ENCODE measurements at regions not wholly inside any gene's neighbourhood (a gene's known extent, or its start where the extent isn't known, plus 50 kb on each side); places are given as distances from the start of the nearest gene placed in this dataset.

DNA sequence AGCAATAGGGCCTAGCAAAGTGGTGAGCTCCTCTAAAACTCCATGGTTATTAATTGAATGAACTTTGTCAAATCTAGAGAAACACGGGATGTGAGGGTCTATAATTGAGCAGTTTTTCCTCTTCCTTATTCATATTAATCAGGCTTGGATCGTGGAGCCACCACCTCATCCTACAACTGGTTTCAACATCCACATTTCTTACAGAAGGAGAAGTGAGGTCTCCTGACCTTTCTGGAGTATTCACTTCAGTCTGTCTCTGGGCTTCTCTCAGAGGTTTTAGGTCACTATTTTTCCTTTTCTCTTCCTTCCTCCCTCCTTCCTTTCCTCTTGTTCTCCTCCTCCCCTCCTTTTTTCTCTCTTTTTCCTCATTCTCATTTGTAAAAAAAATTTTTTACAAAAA, 177.3 kb upstream of the ACTBL2 start:
- TF ChIP-seq TAF1 (conservative IDR thresholded peaks at IDR 0.05) (no peak), RAD21 (IDR thresholded peaks at IDR 0.05) (no peak), SP1 (IDR thresholded peaks at IDR 0.05) (no peak), FOXA1 (IDR thresholded peaks at IDR 0.05) (no peak), JUND (IDR thresholded peaks at IDR 0.05) (no peak), YY1 (IDR thresholded peaks at IDR 0.05) (no peak)
- TF ChIP-seq, protein P1, sequence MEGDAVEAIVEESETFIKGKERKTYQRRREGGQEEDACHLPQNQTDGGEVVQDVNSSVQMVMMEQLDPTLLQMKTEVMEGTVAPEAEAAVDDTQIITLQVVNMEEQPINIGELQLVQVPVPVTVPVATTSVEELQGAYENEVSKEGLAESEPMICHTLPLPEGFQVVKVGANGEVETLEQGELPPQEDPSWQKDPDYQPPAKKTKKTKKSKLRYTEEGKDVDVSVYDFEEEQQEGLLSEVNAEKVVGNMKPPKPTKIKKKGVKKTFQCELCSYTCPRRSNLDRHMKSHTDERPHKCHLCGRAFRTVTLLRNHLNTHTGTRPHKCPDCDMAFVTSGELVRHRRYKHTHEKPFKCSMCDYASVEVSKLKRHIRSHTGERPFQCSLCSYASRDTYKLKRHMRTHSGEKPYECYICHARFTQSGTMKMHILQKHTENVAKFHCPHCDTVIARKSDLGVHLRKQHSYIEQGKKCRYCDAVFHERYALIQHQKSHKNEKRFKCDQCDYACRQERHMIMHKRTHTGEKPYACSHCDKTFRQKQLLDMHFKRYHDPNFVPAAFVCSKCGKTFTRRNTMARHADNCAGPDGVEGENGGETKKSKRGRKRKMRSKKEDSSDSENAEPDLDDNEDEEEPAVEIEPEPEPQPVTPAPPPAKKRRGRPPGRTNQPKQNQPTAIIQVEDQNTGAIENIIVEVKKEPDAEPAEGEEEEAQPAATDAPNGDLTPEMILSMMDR (IDR thresholded peaks at IDR 0.05; ENCODE audit: low read depth, low read length, missing input control), result no peak
- TF ChIP-seq, protein P2, sequence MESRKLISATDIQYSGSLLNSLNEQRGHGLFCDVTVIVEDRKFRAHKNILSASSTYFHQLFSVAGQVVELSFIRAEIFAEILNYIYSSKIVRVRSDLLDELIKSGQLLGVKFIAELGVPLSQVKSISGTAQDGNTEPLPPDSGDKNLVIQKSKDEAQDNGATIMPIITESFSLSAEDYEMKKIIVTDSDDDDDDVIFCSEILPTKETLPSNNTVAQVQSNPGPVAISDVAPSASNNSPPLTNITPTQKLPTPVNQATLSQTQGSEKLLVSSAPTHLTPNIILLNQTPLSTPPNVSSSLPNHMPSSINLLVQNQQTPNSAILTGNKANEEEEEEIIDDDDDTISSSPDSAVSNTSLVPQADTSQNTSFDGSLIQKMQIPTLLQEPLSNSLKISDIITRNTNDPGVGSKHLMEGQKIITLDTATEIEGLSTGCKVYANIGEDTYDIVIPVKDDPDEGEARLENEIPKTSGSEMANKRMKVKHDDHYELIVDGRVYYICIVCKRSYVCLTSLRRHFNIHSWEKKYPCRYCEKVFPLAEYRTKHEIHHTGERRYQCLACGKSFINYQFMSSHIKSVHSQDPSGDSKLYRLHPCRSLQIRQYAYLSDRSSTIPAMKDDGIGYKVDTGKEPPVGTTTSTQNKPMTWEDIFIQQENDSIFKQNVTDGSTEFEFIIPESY (IDR thresholded peaks at IDR 0.05), result no peak
- TF ChIP-seq, protein P3, sequence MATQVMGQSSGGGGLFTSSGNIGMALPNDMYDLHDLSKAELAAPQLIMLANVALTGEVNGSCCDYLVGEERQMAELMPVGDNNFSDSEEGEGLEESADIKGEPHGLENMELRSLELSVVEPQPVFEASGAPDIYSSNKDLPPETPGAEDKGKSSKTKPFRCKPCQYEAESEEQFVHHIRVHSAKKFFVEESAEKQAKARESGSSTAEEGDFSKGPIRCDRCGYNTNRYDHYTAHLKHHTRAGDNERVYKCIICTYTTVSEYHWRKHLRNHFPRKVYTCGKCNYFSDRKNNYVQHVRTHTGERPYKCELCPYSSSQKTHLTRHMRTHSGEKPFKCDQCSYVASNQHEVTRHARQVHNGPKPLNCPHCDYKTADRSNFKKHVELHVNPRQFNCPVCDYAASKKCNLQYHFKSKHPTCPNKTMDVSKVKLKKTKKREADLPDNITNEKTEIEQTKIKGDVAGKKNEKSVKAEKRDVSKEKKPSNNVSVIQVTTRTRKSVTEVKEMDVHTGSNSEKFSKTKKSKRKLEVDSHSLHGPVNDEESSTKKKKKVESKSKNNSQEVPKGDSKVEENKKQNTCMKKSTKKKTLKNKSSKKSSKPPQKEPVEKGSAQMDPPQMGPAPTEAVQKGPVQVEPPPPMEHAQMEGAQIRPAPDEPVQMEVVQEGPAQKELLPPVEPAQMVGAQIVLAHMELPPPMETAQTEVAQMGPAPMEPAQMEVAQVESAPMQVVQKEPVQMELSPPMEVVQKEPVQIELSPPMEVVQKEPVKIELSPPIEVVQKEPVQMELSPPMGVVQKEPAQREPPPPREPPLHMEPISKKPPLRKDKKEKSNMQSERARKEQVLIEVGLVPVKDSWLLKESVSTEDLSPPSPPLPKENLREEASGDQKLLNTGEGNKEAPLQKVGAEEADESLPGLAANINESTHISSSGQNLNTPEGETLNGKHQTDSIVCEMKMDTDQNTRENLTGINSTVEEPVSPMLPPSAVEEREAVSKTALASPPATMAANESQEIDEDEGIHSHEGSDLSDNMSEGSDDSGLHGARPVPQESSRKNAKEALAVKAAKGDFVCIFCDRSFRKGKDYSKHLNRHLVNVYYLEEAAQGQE (IDR thresholded peaks at IDR 0.05), result no peak
- TF ChIP-seq, protein P4, sequence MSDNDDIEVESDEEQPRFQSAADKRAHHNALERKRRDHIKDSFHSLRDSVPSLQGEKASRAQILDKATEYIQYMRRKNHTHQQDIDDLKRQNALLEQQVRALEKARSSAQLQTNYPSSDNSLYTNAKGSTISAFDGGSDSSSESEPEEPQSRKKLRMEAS (IDR thresholded peaks at IDR 0.05), result no peak
- TF ChIP-seq, protein P5, sequence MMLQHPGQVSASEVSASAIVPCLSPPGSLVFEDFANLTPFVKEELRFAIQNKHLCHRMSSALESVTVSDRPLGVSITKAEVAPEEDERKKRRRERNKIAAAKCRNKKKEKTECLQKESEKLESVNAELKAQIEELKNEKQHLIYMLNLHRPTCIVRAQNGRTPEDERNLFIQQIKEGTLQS (IDR thresholded peaks at IDR 0.05), result no peak

All from liver (tissue), 3 donors.